GM19372 (cell line): ENCODE measurements at regions not wholly inside any gene's neighbourhood (a gene's known extent, or its start where the extent isn't known, plus 50 kb on each side); places are given as distances from the start of the nearest gene placed in this dataset.
"Not testable (repeated sequence)": the region's sequence is repeated elsewhere in the genome, so short reads cannot be mapped to it uniquely, and the experiment has no call there.

Source experiments
- ATAC-seq: cut with Tn5 transposase; IDR thresholded peaks from one replicate; pipeline ENCODE4 v1.9.1; 2021; ENCODE audit warnings: mild to moderate bottlenecking, low read depth, moderate library complexity; ENCODE audit not compliant: unreplicated experiment

DNA sequence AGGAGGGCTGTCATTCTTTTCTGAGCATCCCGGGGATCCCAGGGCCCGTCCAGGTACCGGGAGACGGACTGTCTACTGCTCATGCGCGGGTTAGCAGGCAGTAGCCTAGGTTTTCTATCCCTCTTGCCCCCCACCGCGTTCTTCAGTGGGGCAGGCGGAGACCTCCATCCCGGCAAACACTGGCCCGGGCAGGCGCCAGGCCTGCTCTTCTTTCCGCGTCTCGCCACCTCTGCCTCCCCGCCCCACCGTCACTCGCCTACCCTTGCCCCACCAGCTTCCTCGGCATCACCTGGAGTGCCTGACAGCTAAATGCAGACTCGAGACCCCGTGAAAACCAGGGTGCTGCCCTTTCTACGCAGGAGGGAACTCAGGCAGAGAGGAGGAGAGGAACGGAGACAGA is 1937.7 kb upstream of the DEFB115 start:
- ATAC-seq: no peak

DNA sequence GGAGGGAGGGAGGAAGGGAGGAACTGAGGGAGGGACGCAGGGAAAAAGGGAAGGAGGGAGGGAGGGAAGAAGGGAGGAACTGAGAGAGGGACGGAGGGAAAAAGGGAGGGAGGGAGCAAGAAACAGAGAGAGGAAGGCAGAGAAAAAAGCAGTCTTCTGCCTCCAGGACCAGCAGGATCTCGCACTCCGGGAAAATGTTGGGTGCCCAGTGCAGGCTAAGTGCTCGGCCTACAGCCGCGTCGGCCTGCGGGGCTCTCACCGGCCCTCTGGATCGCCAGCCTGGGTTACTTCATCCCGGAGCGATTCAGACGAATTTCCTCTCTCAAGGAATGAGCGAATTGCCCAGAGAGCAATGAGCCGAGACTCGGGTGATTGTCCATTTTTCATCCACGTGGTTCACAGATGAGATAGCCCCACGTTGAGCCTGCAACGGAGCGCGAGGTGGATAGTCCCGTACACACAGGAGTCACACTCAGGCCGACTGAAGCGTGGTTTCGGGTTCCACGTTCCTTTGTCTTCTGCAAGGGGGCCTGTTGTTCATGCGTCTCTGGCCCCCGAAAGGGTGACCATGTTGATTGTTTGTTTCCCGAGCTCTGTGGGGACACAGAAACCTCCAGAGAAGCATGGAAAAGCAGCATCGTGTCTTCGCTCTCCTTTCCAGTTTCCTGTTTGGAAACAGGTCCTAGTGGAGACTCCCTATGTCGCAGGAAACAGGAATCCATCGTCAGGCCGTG is 1937.1 kb upstream of the DEFB115 start:
- ATAC-seq: not testable (repeated sequence)

- not testable (repeated sequence) for ATAC-seq
Observed at GRCh38 chr20:29323631-29324515, 1933.6 kb upstream of the DEFB115 start.

DNA sequence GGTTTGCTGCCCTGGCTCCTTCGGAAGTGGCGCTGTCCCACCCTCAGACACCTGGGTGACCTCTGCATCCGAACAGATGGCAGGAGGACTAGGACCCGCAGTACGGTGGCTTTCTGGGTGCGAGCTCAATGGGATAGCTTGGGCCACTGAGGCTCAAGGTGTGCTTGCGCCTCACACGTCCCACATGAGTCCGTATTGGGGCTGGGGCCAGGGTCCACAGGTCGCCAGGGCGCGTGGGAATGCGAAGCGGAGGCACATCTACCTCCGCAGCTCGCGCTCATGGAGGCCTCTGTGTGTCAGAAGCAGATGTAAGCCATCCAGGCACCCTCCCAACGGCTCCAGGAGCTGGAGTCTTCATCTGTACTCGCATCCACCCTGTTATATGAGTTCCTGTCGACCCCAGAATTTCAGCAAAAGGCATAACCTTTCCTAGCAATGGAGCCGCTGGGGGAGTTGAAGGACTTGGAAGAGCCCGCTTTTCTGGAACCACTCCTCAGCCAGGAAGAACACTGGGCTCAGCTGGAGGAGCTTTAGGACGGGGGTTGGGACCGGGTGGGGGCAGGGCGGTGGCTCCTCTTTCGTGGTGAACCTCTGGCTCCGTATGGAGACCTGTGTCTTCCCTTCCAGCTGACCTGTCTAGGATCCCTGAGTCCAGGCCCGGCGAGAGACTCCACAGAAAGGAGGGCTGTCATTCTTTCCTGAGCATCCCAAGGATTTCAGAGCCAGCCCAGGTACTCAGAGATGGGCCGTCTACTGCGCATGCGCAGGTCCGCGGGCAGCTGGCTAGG is 1932.8 kb upstream of the DEFB115 start:
- not testable (repeated sequence) for ATAC-seq

GRCh38 chr20:29325304-29325640 is 1932.2 kb upstream of the DEFB115 start:
- no peak for ATAC-seq

GRCh38 chr20:29325781-29326180 is 1931.7 kb upstream of the DEFB115 start:
- not testable (repeated sequence) for ATAC-seq

DNA sequence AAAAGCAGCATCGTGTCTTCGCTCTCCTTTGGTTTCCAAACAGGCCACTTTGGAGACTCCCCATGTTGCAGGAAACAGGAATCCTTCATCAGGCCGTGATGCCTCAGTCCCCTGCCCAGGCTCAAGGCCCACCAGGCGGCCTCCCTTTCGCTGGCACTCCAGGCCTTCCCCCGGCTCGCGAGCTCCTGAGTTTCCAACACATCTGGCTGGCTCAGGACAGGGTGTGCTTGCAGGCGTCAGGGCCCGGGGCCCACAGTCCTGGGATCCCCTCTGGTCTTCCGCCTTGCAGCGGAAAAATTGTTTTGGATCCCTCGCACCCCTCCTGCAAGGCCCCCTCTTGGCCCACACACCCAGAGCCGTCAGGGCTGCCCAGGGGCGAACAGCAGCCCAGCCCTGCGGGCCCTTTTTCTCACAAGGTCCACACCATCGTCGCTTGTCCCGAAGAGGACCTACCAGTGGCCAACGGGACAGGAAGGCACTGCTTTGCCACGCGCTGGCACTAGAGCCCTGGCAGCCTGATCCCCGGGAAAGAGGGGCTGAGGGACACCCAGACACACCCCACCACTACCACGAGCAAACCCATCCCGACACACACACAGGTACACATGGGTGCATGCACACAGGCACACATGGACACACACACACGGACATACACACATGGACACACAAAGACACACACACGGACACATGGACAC is 1930.9 kb upstream of the DEFB115 start:
- no peak for ATAC-seq

DNA sequence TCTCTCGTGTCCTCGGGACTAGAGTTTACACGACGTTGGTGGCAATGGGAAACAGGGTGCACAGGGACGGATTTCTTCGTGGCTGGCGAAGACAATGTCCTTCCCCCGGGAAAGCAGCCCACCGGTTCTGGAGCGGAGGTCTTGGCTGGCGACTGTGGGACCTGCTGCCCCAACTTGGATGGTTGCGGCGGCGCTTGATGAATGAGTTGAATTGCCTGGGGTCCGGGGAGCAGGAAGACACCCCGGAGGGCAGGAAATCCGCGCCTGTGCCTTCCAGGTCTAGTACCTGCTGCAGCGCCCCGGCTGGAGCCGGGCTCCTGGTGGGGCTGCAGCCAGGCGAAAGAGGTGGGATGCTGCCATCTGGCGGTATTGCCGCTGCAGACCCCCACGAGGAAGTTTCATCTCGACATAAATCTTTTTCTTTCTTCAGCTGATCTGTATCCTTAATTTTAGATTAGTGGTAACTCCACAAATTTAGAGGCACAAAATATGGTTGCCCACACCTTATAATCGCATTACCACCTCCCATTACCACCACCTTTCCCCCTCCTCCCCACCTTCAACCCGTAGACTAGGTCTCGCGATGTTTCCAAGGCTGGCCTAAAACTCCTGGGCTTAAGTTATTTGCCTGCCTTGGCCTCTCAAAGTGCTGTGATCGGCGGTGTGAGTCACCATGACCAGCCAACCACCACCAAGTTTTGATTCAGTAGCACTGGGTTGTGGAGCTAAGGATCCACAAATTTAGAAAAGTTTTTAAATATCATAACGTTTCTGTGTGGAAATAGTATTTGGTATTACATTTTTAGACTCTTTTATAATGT is 1929.7 kb upstream of the DEFB115 start:
- not testable (repeated sequence) for ATAC-seq

DNA sequence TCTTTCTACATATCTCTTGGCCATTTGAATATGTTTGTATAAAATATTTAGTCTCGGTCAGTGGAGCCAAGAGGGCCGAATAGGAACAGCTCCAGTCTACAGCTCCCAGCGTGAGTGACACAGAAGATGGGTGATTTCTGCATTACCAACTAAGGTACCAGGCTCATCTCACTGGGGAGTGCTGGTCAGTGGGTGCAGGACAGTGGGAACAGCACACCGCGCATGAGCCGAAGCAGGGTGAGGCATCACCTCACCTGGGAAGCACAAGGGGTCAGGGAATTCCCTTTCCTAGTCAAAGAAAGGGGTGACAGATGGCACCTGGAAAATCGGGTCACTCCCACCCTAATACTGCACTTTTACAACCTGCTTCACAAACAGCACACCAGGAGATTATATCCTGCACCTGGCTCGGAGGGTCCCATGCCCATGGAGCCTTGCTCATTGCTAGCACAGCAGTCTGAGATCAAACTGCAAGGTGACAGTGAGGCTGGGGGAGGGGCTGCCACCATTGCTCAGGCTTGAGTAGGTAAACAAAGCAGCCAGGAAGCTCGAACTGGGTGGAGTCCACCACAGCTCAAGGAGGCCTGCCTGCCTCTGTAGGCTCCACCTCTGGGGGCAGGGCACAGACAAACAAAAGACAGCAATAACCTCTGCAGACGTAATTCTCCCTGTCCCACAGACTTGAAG is 1926.9 kb upstream of the DEFB115 start:
- not testable (repeated sequence) for ATAC-seq

DNA sequence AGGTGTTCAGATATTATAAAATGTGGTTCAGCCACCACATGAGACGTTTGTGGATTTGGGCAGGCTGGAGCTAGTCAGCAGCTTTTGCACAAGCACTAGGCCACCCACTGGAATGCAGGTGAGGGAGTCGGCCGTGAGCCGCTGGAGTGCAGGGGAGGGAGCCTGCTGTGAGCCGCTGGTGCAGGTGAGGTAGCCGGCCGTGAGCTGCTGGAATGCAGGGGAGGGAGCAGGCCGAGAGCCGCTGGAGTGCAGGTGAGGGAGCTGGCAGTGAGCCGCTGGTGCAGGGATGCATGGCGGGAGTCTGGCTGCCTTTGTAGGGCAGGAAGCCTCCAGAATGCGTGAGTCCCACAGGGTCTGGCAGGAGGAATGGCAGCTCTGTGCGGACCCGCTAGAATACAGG is 1907.6 kb upstream of the DEFB115 start:
- ATAC-seq: no peak

- ATAC-seq: not testable (repeated sequence)
Observed at GRCh38 chr20:29375937-29376336, 1881.5 kb upstream of the DEFB115 start.

DNA sequence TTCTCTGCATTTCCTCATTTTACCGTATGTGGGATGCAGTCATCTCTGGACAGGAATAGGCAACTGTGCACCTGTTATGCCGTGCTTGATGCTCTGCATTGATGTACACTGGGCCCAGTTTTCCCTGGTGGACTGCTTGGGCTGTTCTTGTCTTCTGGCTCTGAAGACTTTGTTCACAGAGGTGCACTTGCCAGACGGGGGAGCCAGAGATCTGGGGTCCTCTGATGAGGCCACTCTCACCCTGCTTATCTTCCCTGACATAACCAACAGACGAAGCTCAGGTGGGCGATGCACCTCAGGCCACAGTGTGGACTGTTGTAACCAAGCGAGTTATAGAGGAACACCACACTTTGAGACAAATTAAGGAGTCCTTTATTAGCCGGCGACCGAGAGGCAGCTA is 1864.6 kb upstream of the DEFB115 start:
- not testable (repeated sequence) for ATAC-seq

GRCh38 chr20:29408034-29408695 is 1849.3 kb upstream of the DEFB115 start:
- ATAC-seq: no peak

GRCh38 chr20:29408707-29409106 is 1848.8 kb upstream of the DEFB115 start:
- not testable (repeated sequence) for ATAC-seq

DNA sequence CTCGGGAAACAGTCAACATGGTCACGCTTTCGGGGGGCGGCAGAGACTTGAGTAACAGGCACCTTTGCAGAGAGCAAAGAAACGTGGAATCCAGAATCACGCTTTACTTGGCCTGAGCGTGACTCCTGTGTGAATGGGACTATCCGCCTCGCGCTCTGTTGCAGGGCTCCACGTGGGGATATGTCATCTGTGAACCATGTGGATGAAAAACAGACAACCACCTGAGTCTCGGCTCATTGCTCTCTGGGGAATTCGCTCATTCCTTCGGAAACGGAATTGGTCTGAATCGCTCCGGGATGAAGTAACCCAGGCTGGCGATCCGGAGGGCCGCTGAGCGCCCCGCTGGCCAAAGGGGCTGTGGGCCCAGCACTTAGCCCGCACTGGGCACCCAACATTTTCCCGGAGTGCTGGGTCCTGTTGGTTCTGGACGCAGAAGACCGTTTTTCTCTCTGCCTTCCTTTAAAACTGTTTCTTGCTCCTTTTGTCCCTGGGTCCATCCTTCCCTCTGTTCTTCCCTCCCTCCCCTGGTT is 1848.2 kb upstream of the DEFB115 start:
- not testable (repeated sequence) for ATAC-seq

DNA sequence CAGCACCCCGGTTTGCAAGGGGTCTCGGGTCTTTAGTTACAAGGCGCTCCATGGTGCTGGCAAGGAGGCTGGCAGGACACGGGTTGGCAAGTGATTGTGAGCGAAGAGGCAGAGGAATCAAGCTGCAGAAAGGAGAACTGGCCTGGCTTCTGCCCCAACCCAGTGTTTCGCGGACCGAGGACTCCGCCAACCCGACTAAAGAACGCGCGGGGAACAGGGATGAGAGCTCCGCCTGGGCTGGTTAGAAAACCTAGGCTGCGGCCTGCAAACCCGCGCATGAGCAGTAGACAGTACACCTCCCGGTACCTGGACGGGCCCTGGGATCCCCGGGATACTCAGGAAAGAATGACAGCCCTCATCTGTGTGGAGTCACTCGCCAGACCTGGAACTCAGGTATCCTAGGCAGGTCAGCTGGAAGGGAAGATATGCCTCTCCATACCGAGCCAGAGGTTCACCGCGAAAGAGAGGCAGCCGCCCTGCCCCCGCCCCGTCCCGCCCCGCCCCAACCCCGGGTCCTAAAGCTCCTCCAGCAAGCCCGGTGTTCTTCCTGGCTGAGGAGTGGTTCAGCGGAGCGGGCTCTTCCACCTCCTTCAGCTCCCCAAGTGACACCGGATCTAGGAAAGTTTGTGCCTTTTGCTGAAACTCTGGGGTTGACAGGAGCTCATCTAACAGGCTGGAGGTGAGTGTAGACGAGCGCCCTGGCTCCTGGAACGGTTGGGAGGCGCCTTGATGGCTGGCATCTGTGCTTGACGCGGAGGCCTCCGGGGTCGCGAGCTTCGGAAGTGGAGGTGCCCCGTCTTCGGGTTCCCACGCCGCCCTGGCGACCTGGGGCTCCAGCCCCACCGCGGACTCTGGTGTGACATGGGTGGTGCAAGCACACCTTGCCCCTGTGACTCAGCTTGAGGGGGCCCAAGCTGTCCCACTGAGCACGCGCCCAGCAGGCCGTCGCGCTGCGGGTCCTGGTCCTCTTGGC is 1847.3 kb upstream of the DEFB115 start:
- ATAC-seq: no peak
